NCI-H1417 (cell line): ENCODE measurements at regions not wholly inside any gene's neighbourhood (a gene's known extent, or its start where the extent isn't known, plus 50 kb on each side); places are given as distances from the start of the nearest gene placed in this dataset.

Experiments
- DNase-seq, 3 experiments: peaks; one replicate each; lab custom pipeline; 2025; lab: John Stamatoyannopoulos, UW

GRCh38 chr10:4482659-4483058 is 343.3 kb upstream of the AKR1E2 start:
- no peak for DNase-seq

- DNase-seq, result no peak
These were observed 344.8 kb upstream of the AKR1E2 start for GRCh38 chr10:4481192-4481591.

- no peak for DNase-seq
These were observed 346.7 kb upstream of the AKR1E2 start for GRCh38 chr10:4479342-4479741.

- DNase-seq, result no peak
These were observed 348.3 kb upstream of the AKR1E2 start for GRCh38 chr10:4477664-4478063.

GRCh38 chr10:4475827-4476490 is 350.0 kb upstream of the AKR1E2 start:
- DNase-seq, result no peak

- no peak for DNase-seq
These were observed 351.2 kb upstream of the AKR1E2 start for GRCh38 chr10:4474829-4475228.

GRCh38 chr10:4473977-4474376 is 352.0 kb upstream of the AKR1E2 start:
- no peak for DNase-seq

GRCh38 chr10:4472190-4472904 is 353.7 kb upstream of the AKR1E2 start:
- DNase-seq, result no peak

GRCh38 chr10:4470231-4470835 is 355.7 kb upstream of the AKR1E2 start:
- no peak for DNase-seq

GRCh38 chr10:4467481-4467880 is 358.5 kb upstream of the AKR1E2 start:
- no peak for DNase-seq

- no peak for DNase-seq
These were observed 365.7 kb upstream of the AKR1E2 start for GRCh38 chr10:4460267-4460666.

- no peak for DNase-seq
These were observed 366.5 kb upstream of the AKR1E2 start for GRCh38 chr10:4459531-4459930.

- DNase-seq, result no peak
These were observed 368.4 kb upstream of the AKR1E2 start for GRCh38 chr10:4457597-4457996.

GRCh38 chr10:4456776-4457175 is 369.2 kb upstream of the AKR1E2 start:
- DNase-seq, result no peak

GRCh38 chr10:4456279-4456678 is 369.7 kb upstream of the AKR1E2 start:
- DNase-seq, result peak in 2 of 3 experiments; percentile 48 to 74

- DNase-seq, result no peak
These were observed 372.1 kb upstream of the AKR1E2 start for GRCh38 chr10:4453950-4454349.

GRCh38 chr10:4453276-4453675 is 372.7 kb upstream of the AKR1E2 start:
- no peak for DNase-seq

GRCh38 chr10:4450981-4451908 is 374.8 kb upstream of the AKR1E2 start:
- DNase-seq, result no peak

GRCh38 chr10:4450169-4450568 is 375.8 kb upstream of the AKR1E2 start:
- no peak for DNase-seq

GRCh38 chr10:4448030-4448429 is 378.0 kb upstream of the AKR1E2 start:
- DNase-seq, result peak in 1 of 3 experiments; percentile 9

- no peak for DNase-seq
These were observed 382.6 kb upstream of the AKR1E2 start for GRCh38 chr10:4443419-4443818.

- DNase-seq, result no peak
These were observed 383.7 kb upstream of the AKR1E2 start for GRCh38 chr10:4442296-4442695.
